ENCODE measurements at regions not wholly inside any gene's neighbourhood (a gene's known extent, or its start where the extent isn't known, plus 50 kb on each side); places are given as distances from the start of the nearest gene placed in this dataset.

GRCh38 chr10:60535427-60535826, 145.8 kb upstream of the ANK3 start:
- 55 to 62% (median 55%) methylated on average over 1 of the region's 1 CpG for WGBS, 4 donors
- intact Hi-C loops (cut with DNase I) = no loop called here
- no peaks in the 10 kb centered on the region for H3K36me3 ChIP-seq (replicated peaks in 1 of 2)
- no peak for DNase-seq
- no peaks in the 10 kb centered on the region for H3K4me1 ChIP-seq (replicated peaks in 1 of 2)
- no peak overlapping the region for H3K4me3 ChIP-seq
- H3K9me3 ChIP-seq (replicated peaks in 1 of 3) = no peaks in the 10 kb centered on the region
- no peaks in the 10 kb centered on the region for H3K27me3 ChIP-seq
- TF ChIP-seq CTCF (IDR thresholded peaks at IDR 0.05) (no peak), POLR2A (IDR thresholded peaks at IDR 0.05) (no peak)
- H3K27ac ChIP-seq = no peak overlapping the region

GRCh38 chr10:60534761-60535389, 145.2 kb upstream of the ANK3 start:
- Histone ChIP-seq H3K36me3 (replicated peaks in 1 of 2) (no peaks in the 10 kb centered on the region), H3K4me1 (replicated peaks in 1 of 2) (no peaks in the 10 kb centered on the region), H3K27me3 (no peaks in the 10 kb centered on the region), H3K4me3 (no peak overlapping the region), H3K27ac (no peak overlapping the region), H3K9me3 (replicated peaks in 1 of 3) (no peaks in the 10 kb centered on the region)
- no peak for DNase-seq
- TF ChIP-seq CTCF (IDR thresholded peaks at IDR 0.05) (no peak), POLR2A (IDR thresholded peaks at IDR 0.05) (no peak)
- intact Hi-C loops (cut with DNase I) = no loop called here
- WGBS, 4 donors = 67 to 85% (median 77%) methylated on average over 4 of the region's 4 CpGs

GRCh38 chr10:60532696-60533468, 143.2 kb upstream of the ANK3 start:
- Histone ChIP-seq H3K4me1 (replicated peaks in 1 of 2) (no peaks in the 10 kb centered on the region), H3K27ac (no peak overlapping the region), H3K36me3 (replicated peaks in 1 of 2) (no peaks in the 10 kb centered on the region), H3K27me3 (no peaks in the 10 kb centered on the region), H3K9me3 (replicated peaks in 1 of 3) (no peaks in the 10 kb centered on the region), H3K4me3 (no peak overlapping the region)
- no peak for DNase-seq
- intact Hi-C loops (cut with DNase I) = no loop called here
- WGBS, 4 donors = 61 to 82% (median 75%) methylated on average over 5 to 6 of the region's 6 CpGs
- no peak for TF ChIP-seq POLR2A (IDR thresholded peaks at IDR 0.05)
- TF ChIP-seq CTCF (IDR thresholded peaks at IDR 0.05) = no peak

GRCh38 chr10:60531006-60531405, 141.3 kb upstream of the ANK3 start:
- no peak overlapping the region for H3K4me3 ChIP-seq
- H3K4me1 ChIP-seq (replicated peaks in 1 of 2) = no peaks in the 10 kb centered on the region
- H3K27ac ChIP-seq = no peak overlapping the region
- H3K27me3 ChIP-seq = no peaks in the 10 kb centered on the region
- H3K36me3 ChIP-seq (replicated peaks in 1 of 2) = no peaks in the 10 kb centered on the region
- WGBS, 4 donors = 73 to 89% (median 81%) methylated on average over 2 of the region's 2 CpGs
- H3K9me3 ChIP-seq (replicated peaks in 1 of 3) = no peaks in the 10 kb centered on the region
- TF ChIP-seq CTCF (IDR thresholded peaks at IDR 0.05) = no peak
- no peak for TF ChIP-seq POLR2A (IDR thresholded peaks at IDR 0.05)
- no peak for DNase-seq
- intact Hi-C loops (cut with DNase I) = no loop called here

All from adrenal gland (tissue), 9 donors.